SHP77 (cell line): ENCODE measurements at regions not wholly inside any gene's neighbourhood (a gene's known extent, or its start where the extent isn't known, plus 50 kb on each side); places are given as distances from the start of the nearest gene placed in this dataset.
"Not testable (repeated sequence)": the region's sequence is repeated elsewhere in the genome, so short reads cannot be mapped to it uniquely, and the experiment has no call there.

Experiments used
- DNase-seq, 2 experiments: peaks; one replicate each; lab custom pipeline; 2025; lab: John Stamatoyannopoulos, UW

GRCh38 chr5:53733853-53734252 is 173.4 kb downstream of the NDUFS4 start:
- DNase-seq: no peak

DNA sequence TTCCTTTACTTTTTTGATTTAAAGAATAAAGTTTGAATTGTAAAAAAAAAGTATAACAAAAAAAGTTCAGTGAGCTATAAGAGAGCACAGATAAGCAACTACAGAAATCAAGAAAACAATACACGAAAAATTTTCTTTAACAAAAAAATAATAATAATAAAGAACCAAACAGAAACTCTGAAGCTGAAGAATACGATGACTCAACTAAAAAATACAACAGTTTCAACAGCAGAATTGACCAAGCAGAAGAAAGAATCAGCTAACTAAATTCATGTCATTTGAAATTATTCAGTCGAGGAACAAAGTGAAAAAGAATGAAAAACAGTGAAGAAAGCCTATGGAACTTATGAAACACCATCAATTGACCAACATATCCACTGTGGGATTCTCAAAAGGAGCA is 177.7 kb downstream of the NDUFS4 start:
- DNase-seq: no peak

GRCh38 chr5:53739111-53739510 is 178.7 kb downstream of the NDUFS4 start:
- no peak for DNase-seq

DNA sequence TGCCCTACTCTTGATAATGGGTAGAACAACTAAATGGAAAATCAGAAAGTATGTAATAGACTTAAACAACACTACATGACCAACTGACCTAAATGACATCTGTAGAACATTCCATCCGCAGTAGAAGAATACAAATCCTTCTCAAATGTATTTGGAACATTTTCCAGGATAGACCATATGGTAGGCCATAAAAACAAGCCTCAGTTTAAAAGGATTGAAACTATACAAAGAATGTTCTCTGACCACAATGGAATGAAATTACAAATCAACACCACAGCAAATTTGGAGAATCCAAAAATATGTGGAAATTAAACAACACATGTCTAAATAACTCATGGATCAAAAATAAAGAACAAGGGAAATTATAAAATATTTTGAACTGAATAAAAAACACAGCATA is 189.2 kb downstream of the NDUFS4 start:
- DNase-seq: no peak

GRCh38 chr5:53752282-53752681 is 191.8 kb downstream of the NDUFS4 start:
- not testable (repeated sequence) for DNase-seq

DNA sequence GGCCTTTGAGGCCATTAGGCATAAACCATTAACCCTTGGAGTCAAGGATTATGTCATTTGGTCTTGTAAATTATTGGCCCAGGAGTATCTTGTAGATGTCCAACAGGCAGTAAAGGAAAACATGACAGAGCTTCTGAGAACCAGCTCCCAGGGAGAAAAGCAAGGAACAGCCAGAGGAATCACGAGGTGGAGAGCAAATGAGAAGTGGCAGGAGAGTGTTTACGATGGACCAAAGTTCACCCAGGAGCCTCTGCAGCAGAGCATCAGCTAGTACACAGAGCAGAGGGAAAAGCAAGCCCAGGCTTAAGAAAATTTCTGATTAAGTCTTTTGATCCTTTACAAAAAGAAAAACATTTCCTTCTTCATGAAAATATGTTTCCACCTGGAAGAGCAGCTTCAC is 206.2 kb downstream of the NDUFS4 start:
- DNase-seq: no peak

DNA sequence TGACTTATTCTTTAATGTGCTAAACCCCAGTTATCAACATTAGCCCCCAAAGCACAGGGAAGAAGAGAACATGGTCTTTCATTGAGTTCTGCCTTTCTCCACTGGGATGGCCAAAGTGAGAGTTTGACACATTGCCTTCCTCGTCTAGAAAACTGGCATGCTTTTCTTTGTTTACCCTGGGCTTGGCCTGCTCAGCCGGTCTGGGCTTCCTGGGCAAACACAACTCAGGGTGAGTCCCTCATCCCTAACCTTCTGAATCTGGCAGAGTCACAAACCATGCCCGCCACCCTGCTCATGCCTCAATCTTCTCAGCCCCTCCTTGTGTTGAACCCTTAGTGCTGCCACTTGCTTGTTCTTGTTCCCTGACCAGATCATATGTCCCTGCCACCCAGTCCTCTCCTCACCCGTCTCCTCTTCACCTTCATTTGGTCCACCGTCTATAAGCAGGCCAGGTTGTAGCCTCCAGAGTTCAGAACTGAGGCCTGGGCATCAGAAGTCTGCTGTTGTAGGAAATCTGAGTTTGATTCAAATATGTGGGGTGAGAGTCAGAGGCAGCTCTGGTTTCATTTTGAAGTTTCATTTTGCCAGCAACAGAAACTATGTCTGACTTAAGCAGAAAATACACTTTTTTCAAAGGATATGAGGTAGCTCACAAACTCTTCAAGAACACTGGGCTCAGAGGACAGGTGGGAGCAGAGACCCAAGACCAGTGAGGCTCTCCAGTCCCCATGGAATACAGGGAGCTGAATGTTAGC is 217.6 kb downstream of the NDUFS4 start:
- no peak for DNase-seq

GRCh38 chr5:53779541-53779981 is 219.1 kb downstream of the NDUFS4 start:
- DNase-seq: peak in 1 of 2 experiments; percentile 35

DNA sequence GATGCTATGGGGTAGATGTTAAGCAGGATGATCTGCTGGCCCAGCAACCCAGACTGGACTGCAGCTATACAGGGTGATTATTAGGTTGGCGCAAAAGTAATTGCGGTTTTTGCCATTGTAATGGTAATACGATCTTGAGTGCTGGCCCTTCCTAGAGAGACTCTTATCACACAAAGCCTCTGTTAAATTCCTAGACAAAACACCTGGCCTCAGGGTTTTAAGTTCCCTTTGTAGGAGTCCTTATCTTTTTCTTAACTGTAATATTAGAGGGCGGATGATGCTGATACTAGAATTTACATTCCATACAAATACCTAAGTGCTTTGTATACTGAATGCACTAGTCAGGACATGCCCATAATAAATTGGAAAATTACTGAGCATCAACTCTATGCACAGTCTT is 222.2 kb downstream of the NDUFS4 start:
- no peak for DNase-seq

DNA sequence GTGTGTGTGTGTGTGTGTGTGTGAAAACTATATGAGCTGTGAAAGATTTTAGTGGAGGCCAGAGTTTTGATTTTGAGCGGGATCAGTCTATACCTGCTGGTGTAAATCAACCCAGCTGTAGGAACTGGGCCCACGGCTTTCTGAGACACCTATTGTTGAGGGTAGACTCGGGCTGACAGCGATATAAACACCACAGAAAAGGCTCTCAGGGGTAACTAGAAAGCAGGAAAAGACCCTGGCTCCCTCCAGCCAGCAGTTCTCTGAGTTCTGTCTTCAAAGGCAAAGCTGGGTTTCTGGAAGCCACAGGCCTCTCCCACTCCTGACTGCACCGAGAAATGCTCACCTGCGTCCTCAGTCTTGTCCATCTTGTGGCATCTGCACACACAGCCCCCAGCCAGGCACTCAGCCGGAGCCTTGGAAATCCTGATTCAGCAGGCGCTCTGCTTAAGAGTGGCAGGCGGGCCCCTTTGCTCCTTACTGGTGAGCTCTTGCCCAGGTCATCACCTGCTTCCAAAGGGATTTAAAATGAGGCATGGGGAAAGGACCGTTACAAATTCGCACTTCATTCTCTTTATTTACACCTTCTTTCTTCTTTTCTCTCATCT is 223.3 kb downstream of the NDUFS4 start:
- no peak for DNase-seq

- DNase-seq: no peak
These were observed 224.2 kb downstream of the NDUFS4 start for GRCh38 chr5:53784596-53784995.

GRCh38 chr5:53785924-53786323 is 225.5 kb downstream of the NDUFS4 start:
- DNase-seq: no peak

GRCh38 chr5:53790026-53790425 is 229.6 kb downstream of the NDUFS4 start:
- DNase-seq: no peak

DNA sequence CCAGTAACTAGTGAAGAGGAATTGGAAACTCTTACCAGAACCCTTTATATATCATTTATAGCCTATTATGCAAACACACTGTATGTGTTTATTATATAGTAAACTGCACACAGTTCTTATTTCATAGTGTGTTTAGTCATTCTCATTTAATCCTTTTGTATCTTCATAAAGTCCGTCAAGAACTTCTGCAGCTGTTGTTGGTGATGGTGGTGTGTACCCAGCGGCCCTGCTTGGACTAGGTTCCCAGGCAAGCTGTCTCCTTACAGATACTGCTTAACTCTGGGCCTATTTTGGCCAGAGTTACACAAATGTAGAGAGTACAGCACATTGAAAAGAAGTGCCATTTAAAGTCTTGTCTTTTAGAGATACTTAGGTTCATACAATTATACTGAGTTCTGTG is 231.9 kb downstream of the NDUFS4 start:
- no peak for DNase-seq

DNA sequence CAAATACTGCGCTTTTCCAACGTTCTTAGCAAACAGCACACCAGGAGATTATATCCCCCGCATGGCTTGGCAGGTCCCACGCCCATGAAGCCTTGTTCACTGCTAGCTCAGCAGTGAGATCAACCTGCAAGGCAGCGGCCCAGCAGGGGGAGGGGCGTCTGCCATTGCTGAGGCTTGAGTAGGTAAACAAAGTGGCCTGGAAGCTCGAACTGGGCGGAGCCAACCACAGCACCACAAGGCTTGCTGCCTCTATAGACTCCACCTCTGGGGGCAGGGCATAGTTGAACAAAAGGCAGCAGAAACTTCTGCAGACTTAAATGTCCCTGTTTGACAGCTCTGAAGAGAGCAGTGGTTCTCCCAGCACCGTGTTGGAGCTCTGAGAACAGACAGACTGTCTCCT is 239.2 kb downstream of the NDUFS4 start:
- peak; percentile 32 to 47 for DNase-seq

GRCh38 chr5:53808392-53808791 is 248.0 kb downstream of the NDUFS4 start:
- DNase-seq: not testable (repeated sequence)

- DNase-seq: no peak
These were observed 254.4 kb downstream of the NDUFS4 start for GRCh38 chr5:53814819-53815218.

GRCh38 chr5:53815471-53815870 is 255.0 kb downstream of the NDUFS4 start:
- no peak for DNase-seq

- DNase-seq: no peak
These were observed 256.7 kb downstream of the NDUFS4 start for GRCh38 chr5:53817183-53817582.

GRCh38 chr5:53819482-53819881 is 259.0 kb downstream of the NDUFS4 start:
- no peak for DNase-seq

GRCh38 chr5:53820119-53820801 is 259.8 kb downstream of the NDUFS4 start:
- DNase-seq: no peak

GRCh38 chr5:53820802-53821171 is 260.3 kb downstream of the NDUFS4 start:
- no peak for DNase-seq

GRCh38 chr5:53825016-53825415 is 264.6 kb downstream of the NDUFS4 start:
- DNase-seq: no peak
